GM18517 (cell line): ENCODE measurements at regions not wholly inside any gene's neighbourhood (a gene's known extent, or its start where the extent isn't known, plus 50 kb on each side); places are given as distances from the start of the nearest gene placed in this dataset.
A peak's percentile ranks its signal among the peaks of the same experiment; 100 is the strongest.

Experiments
- ATAC-seq: cut with Tn5 transposase; IDR thresholded peaks from one replicate; pipeline ENCODE4 v1.9.1; 2021; ENCODE audit warnings: mild to moderate bottlenecking, moderate library complexity; ENCODE audit not compliant: unreplicated experiment

DNA sequence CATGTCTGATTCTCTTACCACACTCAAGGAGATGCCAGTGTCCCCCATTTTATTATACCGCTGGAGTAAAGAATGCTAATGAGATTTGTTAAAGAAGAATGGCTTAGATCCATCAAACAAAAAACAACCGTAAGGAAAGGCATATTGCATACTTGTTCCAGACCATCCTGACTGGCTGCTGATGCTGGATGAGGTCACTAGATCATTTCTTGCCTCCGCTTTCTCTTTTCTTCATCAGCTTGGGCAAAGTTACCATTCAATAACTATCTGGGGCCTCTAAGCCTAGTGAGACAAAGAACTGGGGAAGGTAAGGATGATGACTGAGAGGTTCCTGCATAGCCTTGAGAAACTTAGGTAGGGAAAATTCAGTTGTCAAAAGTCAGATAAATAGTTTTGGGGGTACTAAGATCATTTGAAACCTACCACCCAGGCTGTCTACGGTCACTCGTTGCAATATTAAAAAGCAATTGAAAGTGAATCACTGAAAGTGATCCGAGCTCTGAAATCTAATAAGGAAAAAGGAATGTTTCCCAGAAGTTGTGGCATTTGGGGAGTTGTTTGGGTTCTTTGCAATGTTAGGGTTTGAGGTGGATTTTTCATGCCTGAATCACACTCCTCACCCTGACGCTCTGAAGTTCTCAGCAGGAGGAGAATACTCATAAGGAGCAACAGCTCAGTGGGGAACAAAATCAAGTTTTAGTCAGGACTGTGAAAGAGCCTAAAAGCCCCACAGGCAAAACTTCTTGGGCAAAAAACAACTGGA is 176.8 kb downstream of the HHIPL2 start:
- ATAC-seq = no peak

DNA sequence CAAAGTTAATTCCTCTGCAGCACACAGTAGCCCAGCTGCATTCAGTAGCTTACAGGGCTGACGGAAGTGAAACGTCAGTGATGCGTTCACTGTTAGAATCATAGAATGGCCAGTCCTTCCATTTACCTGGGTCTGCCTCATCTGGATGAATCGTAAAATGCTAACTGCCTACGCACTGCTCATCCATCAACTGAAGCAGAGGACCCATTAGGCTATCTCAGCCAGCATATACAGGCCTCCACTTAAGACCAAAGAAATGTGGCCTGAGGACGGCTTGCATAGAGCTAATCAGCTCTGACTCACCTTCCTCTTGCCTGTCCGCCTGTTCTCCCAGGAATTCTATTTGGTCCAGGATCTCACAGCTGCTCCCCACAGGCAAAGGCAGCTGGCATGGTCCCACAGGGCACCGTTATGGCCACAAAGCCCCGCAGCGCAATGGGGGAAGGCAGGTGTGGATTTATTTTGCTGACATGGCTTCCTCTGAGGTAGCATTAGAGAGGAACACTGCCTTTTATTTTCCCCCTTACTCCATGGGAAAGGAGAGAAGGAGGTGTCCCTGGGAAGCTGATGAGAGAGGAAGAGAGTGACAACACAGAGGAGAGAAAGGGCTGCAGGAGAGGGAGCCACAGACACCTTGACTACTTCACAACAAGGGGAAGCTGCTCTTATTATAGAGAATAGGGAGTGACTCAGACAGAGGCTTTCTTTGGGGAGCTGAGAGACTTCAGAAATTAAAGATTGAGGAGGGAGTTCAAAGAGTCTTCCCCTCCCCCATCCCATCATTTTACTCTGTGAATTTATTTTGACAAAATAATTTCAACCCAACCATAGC is 177.6 kb downstream of the HHIPL2 start:
- ATAC-seq = no peak

- no peak for ATAC-seq
Observed at GRCh38 chr1:222369148-222369547, 178.8 kb downstream of the HHIPL2 start.

DNA sequence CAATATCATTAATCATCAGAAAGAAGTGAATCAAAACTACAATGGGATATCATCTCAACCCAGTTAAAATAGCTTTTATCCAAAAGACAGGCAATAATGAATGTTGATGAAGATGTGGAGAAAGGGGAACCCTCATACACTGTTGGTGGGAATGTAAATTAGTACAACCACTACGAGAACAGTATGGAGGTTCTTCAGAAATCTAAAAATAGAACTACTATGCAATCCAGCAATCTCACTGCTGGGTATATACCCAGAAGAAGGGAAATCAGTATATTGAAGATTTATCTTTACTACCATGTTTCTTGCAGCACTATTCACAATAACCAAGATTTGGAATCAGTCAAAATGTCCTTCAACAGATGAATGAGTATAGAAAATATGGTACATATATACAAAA is 189.8 kb downstream of the HHIPL2 start:
- ATAC-seq = no peak

- ATAC-seq = no peak
Observed at GRCh38 chr1:222357252-222357651, 190.7 kb downstream of the HHIPL2 start.

DNA sequence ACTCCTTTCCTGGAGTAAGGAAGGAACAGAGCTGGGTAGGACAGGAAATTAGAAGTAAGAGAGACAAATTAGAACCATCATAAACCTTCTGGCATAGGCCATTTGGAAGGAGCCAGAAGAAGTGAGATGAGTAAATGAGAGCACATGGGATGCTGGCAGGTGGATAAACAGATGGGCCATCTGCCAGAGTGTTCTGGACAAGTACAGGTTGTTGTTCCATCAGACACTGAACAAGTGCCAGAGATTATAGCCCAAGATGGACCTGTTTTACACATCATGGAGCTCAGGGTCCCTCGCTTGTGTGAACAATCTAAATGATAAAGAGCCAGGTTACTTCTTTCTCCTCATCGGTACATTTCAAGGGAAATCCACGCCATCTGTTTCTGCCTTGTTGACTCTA is 200.3 kb downstream of the HHIPL2 start:
- no peak for ATAC-seq

GRCh38 chr1:222346955-222347354 is 200.9 kb downstream of the HHIPL2 start:
- no peak for ATAC-seq

DNA sequence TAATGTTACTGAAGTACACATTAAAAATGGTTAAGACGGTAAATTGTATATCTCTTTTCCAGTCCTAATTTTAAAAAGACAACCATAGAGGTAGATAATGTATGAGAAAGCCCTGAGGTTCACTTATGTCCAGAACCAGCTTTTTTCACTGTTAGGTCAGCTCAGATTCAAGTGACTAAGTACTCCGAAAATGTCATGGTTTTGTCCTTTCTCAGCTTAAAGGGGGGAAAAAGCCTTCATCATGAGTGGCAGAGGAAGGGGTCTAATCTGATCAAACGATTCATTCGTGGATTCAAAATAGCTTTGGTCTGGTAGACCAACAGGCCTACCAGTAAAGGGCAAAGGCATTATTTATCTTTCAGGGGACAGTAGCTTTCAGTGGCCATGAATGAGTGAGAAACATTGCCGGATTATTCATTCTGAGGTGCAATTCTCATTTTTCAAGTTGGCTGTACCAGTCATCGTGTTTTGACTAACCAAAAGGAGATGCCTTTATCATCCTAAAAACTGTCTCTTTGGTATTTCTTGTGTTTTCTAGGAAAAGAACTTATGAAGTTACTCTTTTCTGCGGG is 208.4 kb downstream of the HHIPL2 start:
- no peak for ATAC-seq

GRCh38 chr1:222335586-222335985 is 212.3 kb downstream of the HHIPL2 start:
- ATAC-seq = no peak

DNA sequence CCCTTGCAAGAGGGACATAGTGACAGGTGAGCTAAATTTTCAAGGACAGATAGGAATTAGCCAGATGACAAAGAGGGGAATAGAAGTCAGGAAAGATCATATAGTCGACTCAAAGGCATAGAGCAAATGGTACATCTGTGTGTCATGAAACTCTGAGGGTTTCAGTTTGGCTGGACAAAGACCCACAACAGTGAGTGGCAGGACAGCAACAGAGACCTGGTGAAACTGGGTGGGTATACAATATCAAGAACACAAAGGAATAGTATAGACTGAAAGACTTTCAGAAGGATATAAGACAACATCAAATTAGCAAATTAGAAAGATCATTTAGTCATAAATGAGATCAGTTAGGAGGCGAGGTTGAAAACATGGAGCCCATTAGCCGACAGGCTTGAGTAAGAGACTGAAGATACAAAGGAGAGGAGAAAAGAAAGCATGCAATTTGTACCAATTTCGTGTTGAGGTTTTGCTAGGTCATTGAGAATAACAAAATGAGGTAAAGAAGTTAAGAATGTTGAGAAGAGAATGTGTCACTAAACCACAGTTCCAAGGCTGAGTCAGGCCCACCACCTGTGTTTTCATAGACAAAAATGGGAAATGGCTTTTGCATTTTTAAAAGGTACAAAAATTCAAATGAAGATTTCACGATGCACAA is 213.8 kb downstream of the HHIPL2 start:
- no peak for ATAC-seq

DNA sequence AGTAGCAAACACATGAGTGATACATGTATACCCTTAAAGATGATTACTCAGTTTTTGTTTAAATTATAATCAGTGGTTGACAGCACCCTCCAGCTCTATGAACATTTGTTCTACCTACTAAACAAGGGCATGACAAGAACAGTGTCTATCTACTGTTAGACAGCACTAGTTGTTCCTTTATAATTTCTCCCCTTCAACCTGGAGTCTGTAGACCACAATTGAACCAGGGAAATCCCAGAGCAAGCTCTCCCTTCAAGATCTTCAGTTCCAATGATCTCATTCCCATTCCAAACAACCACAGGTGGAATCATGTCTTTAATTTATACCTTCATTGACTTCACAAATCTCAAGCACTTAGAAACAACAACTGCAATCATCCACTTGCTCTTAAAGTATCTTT is 216.1 kb downstream of the HHIPL2 start:
- ATAC-seq = no peak

DNA sequence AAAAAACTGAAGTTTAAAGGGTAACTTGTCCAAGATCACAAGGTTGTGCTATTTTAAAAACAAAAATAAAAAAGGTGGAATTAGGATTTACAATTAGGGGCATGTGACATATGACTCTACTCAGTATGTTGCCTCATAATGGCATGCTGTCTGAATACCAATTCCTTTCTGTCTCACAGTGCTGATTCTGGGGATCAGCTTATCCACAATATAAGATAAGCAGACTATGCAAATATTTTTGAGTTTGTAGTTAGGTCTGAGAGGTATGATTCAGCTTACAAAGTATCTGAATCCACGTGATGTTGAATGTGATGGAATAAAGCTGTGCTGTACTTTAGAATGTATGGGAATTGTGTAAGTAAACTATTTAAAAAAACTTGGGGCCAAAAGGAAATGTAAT is 216.6 kb downstream of the HHIPL2 start:
- no peak for ATAC-seq

- no peak for ATAC-seq
Observed at GRCh38 chr1:222329493-222330045, 218.3 kb downstream of the HHIPL2 start.

GRCh38 chr1:222326710-222327036 is 221.2 kb downstream of the HHIPL2 start:
- ATAC-seq = no peak

DNA sequence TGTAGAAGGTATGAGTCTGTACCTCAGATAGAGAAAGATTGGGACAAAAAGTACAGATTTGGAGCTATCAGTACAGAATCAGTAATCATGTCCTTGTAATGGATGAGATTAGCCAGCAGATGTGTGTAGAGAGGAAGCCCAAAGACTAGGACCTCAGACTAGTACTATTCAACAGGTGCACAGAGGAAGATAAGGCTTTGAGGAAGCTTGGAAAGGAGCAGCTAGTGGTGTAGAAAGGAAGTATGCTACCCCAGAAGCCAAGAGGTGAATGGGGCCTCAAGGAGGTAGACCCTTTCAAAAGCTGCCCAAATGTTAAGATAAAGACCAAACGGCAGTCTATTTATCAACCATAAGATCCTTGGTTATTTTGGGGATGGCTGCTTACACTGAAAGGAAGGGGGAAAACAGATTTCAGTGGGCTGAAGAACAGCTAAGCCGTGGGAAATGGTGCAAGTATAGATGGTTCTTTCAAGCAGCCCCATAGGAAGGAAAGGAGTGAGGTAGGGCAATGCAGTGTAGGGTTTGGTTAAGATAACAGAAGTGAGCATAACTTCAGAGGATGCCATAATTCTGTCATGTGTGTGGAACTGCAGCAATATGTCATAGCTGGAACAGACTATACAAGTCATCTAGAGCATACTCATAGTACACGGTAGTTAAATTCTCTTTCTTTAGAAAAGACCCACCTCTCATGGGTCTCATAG is 221.7 kb downstream of the HHIPL2 start:
- ATAC-seq = no peak

- ATAC-seq = no peak
Observed at GRCh38 chr1:222325506-222325905, 222.4 kb downstream of the HHIPL2 start.

DNA sequence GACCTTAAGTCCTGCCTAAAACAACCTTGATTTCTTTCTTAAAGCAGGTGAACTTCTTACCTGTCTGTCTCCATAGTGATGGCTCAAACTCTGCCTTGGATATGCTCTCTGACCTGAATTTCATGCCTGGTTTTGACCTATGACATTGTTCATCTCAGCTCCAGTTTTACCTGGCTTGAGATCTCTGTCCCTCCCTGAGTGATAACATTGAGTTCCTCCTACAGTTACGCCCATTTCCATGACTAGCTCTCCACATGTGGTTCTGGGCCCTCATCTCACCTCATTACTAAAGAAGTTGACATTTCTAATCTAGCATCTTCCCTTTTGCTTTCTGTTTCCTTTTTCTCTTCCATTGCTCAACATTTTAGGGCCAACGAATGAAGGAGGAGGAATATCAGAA is 233.1 kb downstream of the HHIPL2 start:
- ATAC-seq = no peak

DNA sequence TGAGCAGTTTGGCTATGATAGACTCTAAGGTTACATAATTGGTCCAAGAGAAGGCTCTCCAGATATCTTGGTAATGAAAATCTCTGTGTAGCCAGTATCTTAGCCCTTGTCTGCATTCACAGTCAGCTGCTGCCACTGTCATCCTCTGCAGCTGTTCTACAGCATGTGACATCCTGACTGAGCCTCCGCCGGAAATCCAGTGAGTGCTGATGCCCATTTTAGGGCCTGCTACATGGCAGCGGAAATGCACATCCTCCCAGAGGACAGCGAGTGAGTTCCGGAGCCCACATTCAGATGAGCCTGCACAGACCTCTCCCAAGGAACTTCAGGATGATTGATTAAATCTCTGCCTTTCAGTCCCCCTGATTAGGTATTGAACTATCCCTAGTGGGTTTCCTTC is 237.1 kb downstream of the HHIPL2 start:
- ATAC-seq = peak; percentile 96

GRCh38 chr1:222307621-222308020 is 240.3 kb downstream of the HHIPL2 start:
- no peak for ATAC-seq

DNA sequence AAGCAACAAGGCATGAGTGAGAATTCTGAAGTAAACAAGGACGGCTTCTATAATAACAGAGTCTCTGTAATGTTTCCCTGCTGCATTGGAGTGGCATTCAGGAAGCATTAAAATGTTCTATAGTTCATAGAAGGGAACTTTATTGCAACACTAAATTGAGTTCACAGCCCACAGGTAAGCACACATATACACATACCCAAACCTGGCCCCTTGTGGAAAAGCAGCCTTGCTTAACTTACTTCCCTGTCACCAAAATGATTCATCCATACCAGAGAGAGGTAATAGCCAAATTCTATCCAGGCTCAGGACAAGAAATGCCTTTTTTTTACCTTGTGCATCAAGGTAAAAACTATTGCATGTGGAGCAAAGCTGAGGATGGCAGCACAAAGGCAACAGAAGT is 241.4 kb downstream of the HHIPL2 start:
- no peak for ATAC-seq

- no peak for ATAC-seq
Observed at GRCh38 chr1:222306011-222306410, 241.9 kb downstream of the HHIPL2 start.
